B cell (primary cell): ENCODE measurements at regions not wholly inside any gene's neighbourhood (a gene's known extent, or its start where the extent isn't known, plus 50 kb on each side); places are given as distances from the start of the nearest gene placed in this dataset.

ENCODE experiments used
- EZH2 ChIP-seq: IDR thresholded peaks from 2 replicates; pipeline ENCODE4 v1.6.1; 2012; ENCODE audit warnings: borderline replicate concordance, low read depth, mild to moderate bottlenecking, moderate library complexity, low read length; ENCODE audit not compliant: insufficient read depth, poor library complexity, severe bottlenecking
- TF ChIP-seq, protein P1 (sequence below): fragments of 200-600 bp; IDR thresholded peaks from one replicate; pipeline ENCODE4 v1.8.0; 2022; ENCODE audit warnings: antibody characterized with exemption, mild to moderate bottlenecking

DNA sequence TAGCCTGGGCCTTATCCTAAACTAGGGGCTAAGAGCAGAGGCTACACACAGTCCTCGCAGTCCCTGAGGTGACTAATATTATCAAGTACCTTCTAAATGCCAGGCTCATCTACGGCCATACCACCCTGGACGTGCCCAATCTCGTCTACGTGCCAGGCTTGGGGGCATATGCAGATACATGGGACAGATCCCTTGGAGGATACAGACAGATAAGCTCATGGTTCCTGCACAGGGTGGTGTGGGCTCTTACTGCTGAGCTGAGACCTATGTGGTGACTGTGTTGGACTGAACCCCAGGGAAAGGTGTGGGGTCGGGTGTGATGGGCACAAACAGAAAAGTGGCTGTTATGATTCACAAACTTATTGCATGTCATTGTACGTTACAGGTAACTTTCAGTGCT is 268.4 kb upstream of the NEBL start:
- TF ChIP-seq EZH2: no peak
- TF ChIP-seq, protein P1, sequence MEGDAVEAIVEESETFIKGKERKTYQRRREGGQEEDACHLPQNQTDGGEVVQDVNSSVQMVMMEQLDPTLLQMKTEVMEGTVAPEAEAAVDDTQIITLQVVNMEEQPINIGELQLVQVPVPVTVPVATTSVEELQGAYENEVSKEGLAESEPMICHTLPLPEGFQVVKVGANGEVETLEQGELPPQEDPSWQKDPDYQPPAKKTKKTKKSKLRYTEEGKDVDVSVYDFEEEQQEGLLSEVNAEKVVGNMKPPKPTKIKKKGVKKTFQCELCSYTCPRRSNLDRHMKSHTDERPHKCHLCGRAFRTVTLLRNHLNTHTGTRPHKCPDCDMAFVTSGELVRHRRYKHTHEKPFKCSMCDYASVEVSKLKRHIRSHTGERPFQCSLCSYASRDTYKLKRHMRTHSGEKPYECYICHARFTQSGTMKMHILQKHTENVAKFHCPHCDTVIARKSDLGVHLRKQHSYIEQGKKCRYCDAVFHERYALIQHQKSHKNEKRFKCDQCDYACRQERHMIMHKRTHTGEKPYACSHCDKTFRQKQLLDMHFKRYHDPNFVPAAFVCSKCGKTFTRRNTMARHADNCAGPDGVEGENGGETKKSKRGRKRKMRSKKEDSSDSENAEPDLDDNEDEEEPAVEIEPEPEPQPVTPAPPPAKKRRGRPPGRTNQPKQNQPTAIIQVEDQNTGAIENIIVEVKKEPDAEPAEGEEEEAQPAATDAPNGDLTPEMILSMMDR: no peak
